Activated CD4-positive, alpha-beta memory T cell treated with anti-CD3 and anti-CD28 coated beads, Interleukin-2, amount 10 ng/mL, durations not matched to agents 7 days and 5 days (primary cell): ENCODE measurements at regions not wholly inside any gene's neighbourhood (a gene's known extent, or its start where the extent isn't known, plus 50 kb on each side); places are given as distances from the start of the nearest gene placed in this dataset.

Experiments used
- CTCF ChIA-PET: fragments of 350-600 bp; sonication (Branson Sonifier 250); formaldehyde crosslinking; loops from one replicate; lab custom pipeline; 2021; ENCODE audit warnings: antibody characterized with exemption, inconsistent platforms; lab: Charles Lee
- POLR2A ChIA-PET: fragments of 350-600 bp; sonication (Branson Sonifier 250); formaldehyde crosslinking; loops from one replicate; lab custom pipeline; 2021; ENCODE audit warnings: antibody characterized with exemption; lab: Charles Lee
- DNase-seq: peaks from one replicate; pipeline ENCODE4 v3.0.0-alpha.2; 2020
- H3K27ac Mint-ChIP-seq: one replicate; pipeline ENCODE4 v1.8.0; 2021; ENCODE audit warnings: mild to moderate bottlenecking, mixed read lengths
- H3K27me3 Mint-ChIP-seq: one replicate; pipeline ENCODE4 v1.8.0; 2021; ENCODE audit warnings: mixed read lengths
- H3K36me3 Mint-ChIP-seq: one replicate; pipeline ENCODE4 v1.8.0; 2021; ENCODE audit warnings: low read depth, mixed read lengths
- H3K4me1 Mint-ChIP-seq: one replicate; pipeline ENCODE4 v1.8.0; 2021; ENCODE audit warnings: mixed read lengths
- H3K4me3 Mint-ChIP-seq: one replicate; pipeline ENCODE4 v1.8.0; 2021; ENCODE audit warnings: mild to moderate bottlenecking, mixed read lengths
- H3K9me3 Mint-ChIP-seq: one replicate; pipeline ENCODE4 v1.8.0; 2021; ENCODE audit warnings: mixed read lengths

GRCh38 chr5:68533571-68534084, 318.1 kb downstream of the PIK3R1 start:
- Mint-ChIP-seq H3K36me3 (no peaks in the 10 kb centered on the region), H3K27ac (no peak overlapping the region), H3K4me1 (no peaks in the 10 kb centered on the region), H3K27me3 (peaks cover 7% of the 10 kb centered on the region), H3K4me3 (no peak overlapping the region), H3K9me3 (no peaks in the 10 kb centered on the region)
- DNase-seq = no peak
- ChIA-PET CTCF (no interaction called here), POLR2A (no interaction called here)

- CTCF ChIA-PET = no interaction called here
- H3K27ac Mint-ChIP-seq = no peak overlapping the region
- no peak for DNase-seq
- H3K4me1 Mint-ChIP-seq = no peaks in the 10 kb centered on the region
- POLR2A ChIA-PET = no interaction called here
- no peaks in the 10 kb centered on the region for H3K9me3 Mint-ChIP-seq
- H3K36me3 Mint-ChIP-seq = no peaks in the 10 kb centered on the region
- no peak overlapping the region for H3K4me3 Mint-ChIP-seq
- peaks cover 12% of the 10 kb centered on the region for H3K27me3 Mint-ChIP-seq
Measured at GRCh38 chr5:68534131-68534940, 318.8 kb downstream of the PIK3R1 start.

GRCh38 chr5:68534956-68535520, 319.5 kb downstream of the PIK3R1 start:
- CTCF ChIA-PET = no interaction called here
- Mint-ChIP-seq H3K9me3 (no peaks in the 10 kb centered on the region), H3K27ac (no peak overlapping the region), H3K4me1 (no peaks in the 10 kb centered on the region), H3K36me3 (no peaks in the 10 kb centered on the region), H3K4me3 (no peak overlapping the region), H3K27me3 (peaks cover 15% of the 10 kb centered on the region)
- POLR2A ChIA-PET = no interaction called here
- no peak for DNase-seq

- ChIA-PET CTCF (no interaction called here), POLR2A (no interaction called here)
- Mint-ChIP-seq H3K9me3 (no peaks in the 10 kb centered on the region), H3K27me3 (peaks cover 21% of the 10 kb centered on the region), H3K4me1 (no peaks in the 10 kb centered on the region), H3K4me3 (no peak overlapping the region), H3K36me3 (no peaks in the 10 kb centered on the region), H3K27ac (no peak overlapping the region)
- DNase-seq = no peak
Measured at GRCh38 chr5:68538814-68539420, 323.4 kb downstream of the PIK3R1 start.

GRCh38 chr5:68540798-68541590, 325.4 kb downstream of the PIK3R1 start:
- no peaks in the 10 kb centered on the region for H3K36me3 Mint-ChIP-seq
- ChIA-PET CTCF (no interaction called here), POLR2A (no interaction called here)
- peaks cover 16% of the 10 kb centered on the region for H3K27me3 Mint-ChIP-seq
- H3K4me3 Mint-ChIP-seq = no peak overlapping the region
- no peaks in the 10 kb centered on the region for H3K9me3 Mint-ChIP-seq
- no peaks in the 10 kb centered on the region for H3K4me1 Mint-ChIP-seq
- no peak for DNase-seq
- no peak overlapping the region for H3K27ac Mint-ChIP-seq

- no peak overlapping the region for H3K27ac Mint-ChIP-seq
- no peak overlapping the region for H3K4me3 Mint-ChIP-seq
- H3K9me3 Mint-ChIP-seq = no peaks in the 10 kb centered on the region
- ChIA-PET POLR2A (no interaction called here), CTCF (no interaction called here)
- H3K36me3 Mint-ChIP-seq = no peaks in the 10 kb centered on the region
- peaks cover 16% of the 10 kb centered on the region for H3K27me3 Mint-ChIP-seq
- no peak for DNase-seq
- H3K4me1 Mint-ChIP-seq = no peaks in the 10 kb centered on the region
Measured at GRCh38 chr5:68542207-68542606, 326.7 kb downstream of the PIK3R1 start.

- CTCF ChIA-PET = no interaction called here
Measured at GRCh38 chr5:68543212-68543611, 327.7 kb downstream of the PIK3R1 start.

GRCh38 chr5:68544091-68544647, 328.6 kb downstream of the PIK3R1 start:
- no peak overlapping the region for H3K4me3 Mint-ChIP-seq
- no peak overlapping the region for H3K27ac Mint-ChIP-seq
- ChIA-PET CTCF (no interaction called here), POLR2A (no interaction called here)
- peaks cover 12% of the 10 kb centered on the region for H3K27me3 Mint-ChIP-seq
- no peaks in the 10 kb centered on the region for H3K4me1 Mint-ChIP-seq
- no peak for DNase-seq
- no peaks in the 10 kb centered on the region for H3K9me3 Mint-ChIP-seq
- no peaks in the 10 kb centered on the region for H3K36me3 Mint-ChIP-seq

More at GRCh38 chr5:68543212-68543611, 327.7 kb downstream of the PIK3R1 start:
- POLR2A ChIA-PET = no interaction called here
- Mint-ChIP-seq H3K4me1 (no peaks in the 10 kb centered on the region), H3K27me3 (peaks cover 16% of the 10 kb centered on the region), H3K9me3 (no peaks in the 10 kb centered on the region), H3K27ac (no peak overlapping the region), H3K4me3 (no peak overlapping the region), H3K36me3 (no peaks in the 10 kb centered on the region)
- DNase-seq = no peak

GRCh38 chr5:68544648-68545552, 329.3 kb downstream of the PIK3R1 start:
- Mint-ChIP-seq H3K9me3 (no peaks in the 10 kb centered on the region), H3K27ac (no peak overlapping the region), H3K4me3 (no peak overlapping the region), H3K36me3 (no peaks in the 10 kb centered on the region), H3K4me1 (no peaks in the 10 kb centered on the region), H3K27me3 (peaks cover 8% of the 10 kb centered on the region)
- no peak for DNase-seq
- POLR2A ChIA-PET = no interaction called here
- CTCF ChIA-PET = interaction anchor here (0.5 kb wide), 1 partner anchor 391 kb away, joined by 3 read pairs; no protein-coding TSS in a partner anchor

- Mint-ChIP-seq H3K36me3 (no peaks in the 10 kb centered on the region), H3K27me3 (peaks cover 5% of the 10 kb centered on the region), H3K27ac (no peak overlapping the region), H3K4me1 (no peaks in the 10 kb centered on the region), H3K9me3 (no peaks in the 10 kb centered on the region), H3K4me3 (no peak overlapping the region)
- CTCF ChIA-PET = no interaction called here
- no peak for DNase-seq
- POLR2A ChIA-PET = no interaction called here
Measured at GRCh38 chr5:68545636-68546295, 330.2 kb downstream of the PIK3R1 start.

GRCh38 chr5:68547056-68547455, 331.5 kb downstream of the PIK3R1 start:
- no peak for DNase-seq
- Mint-ChIP-seq H3K4me1 (no peaks in the 10 kb centered on the region), H3K4me3 (no peak overlapping the region), H3K27ac (no peak overlapping the region), H3K9me3 (no peaks in the 10 kb centered on the region), H3K27me3 (no peaks in the 10 kb centered on the region), H3K36me3 (no peaks in the 10 kb centered on the region)
- ChIA-PET POLR2A (no interaction called here), CTCF (no interaction called here)

GRCh38 chr5:68547622-68548021, 332.1 kb downstream of the PIK3R1 start:
- Mint-ChIP-seq H3K27ac (no peak overlapping the region), H3K4me3 (no peak overlapping the region), H3K27me3 (no peaks in the 10 kb centered on the region), H3K9me3 (no peaks in the 10 kb centered on the region), H3K4me1 (no peaks in the 10 kb centered on the region), H3K36me3 (no peaks in the 10 kb centered on the region)
- ChIA-PET POLR2A (no interaction called here), CTCF (no interaction called here)
- no peak for DNase-seq
